HG03469 (cell line): ENCODE measurements at regions not wholly inside any gene's neighbourhood (a gene's known extent, or its start where the extent isn't known, plus 50 kb on each side); places are given as distances from the start of the nearest gene placed in this dataset.

Experiments used
- ATAC-seq: cut with Tn5 transposase; IDR thresholded peaks from one replicate; pipeline ENCODE4 v1.9.1; 2021; ENCODE audit warnings: mild to moderate bottlenecking, moderate library complexity, moderate number of reproducible peaks; ENCODE audit not compliant: unreplicated experiment

- ATAC-seq, result no peak
Observed at GRCh38 chr2:611519-611918, 65.7 kb downstream of the TMEM18 start.

GRCh38 chr2:610491-610890 lies 66.7 kb downstream of the TMEM18 start:
- ATAC-seq, result no peak

GRCh38 chr2:609881-610280 lies 67.3 kb downstream of the TMEM18 start:
- ATAC-seq, result no peak

- no peak for ATAC-seq
Observed at GRCh38 chr2:609449-609848, 67.8 kb downstream of the TMEM18 start.

GRCh38 chr2:608711-609110 lies 68.5 kb downstream of the TMEM18 start:
- no peak for ATAC-seq

GRCh38 chr2:608297-608696 lies 68.9 kb downstream of the TMEM18 start:
- ATAC-seq, result no peak

GRCh38 chr2:607709-608108 lies 69.5 kb downstream of the TMEM18 start:
- no peak for ATAC-seq

- no peak for ATAC-seq
Observed at GRCh38 chr2:607172-607571, 70.0 kb downstream of the TMEM18 start.

- ATAC-seq, result no peak
Observed at GRCh38 chr2:605674-606608, 71.3 kb downstream of the TMEM18 start.

- ATAC-seq, result no peak
Observed at GRCh38 chr2:604854-605524, 72.2 kb downstream of the TMEM18 start.

GRCh38 chr2:604385-604784 lies 72.8 kb downstream of the TMEM18 start:
- no peak for ATAC-seq

- no peak for ATAC-seq
Observed at GRCh38 chr2:603869-604268, 73.3 kb downstream of the TMEM18 start.

- no peak for ATAC-seq
Observed at GRCh38 chr2:603427-603826, 73.8 kb downstream of the TMEM18 start.

- no peak for ATAC-seq
Observed at GRCh38 chr2:602571-603359, 74.4 kb downstream of the TMEM18 start.

GRCh38 chr2:601806-602455 lies 75.3 kb downstream of the TMEM18 start:
- ATAC-seq, result no peak

GRCh38 chr2:601387-601698 lies 75.9 kb downstream of the TMEM18 start:
- no peak for ATAC-seq

- no peak for ATAC-seq
Observed at GRCh38 chr2:600542-601386, 76.4 kb downstream of the TMEM18 start.

- ATAC-seq, result no peak
Observed at GRCh38 chr2:599601-600000, 77.6 kb downstream of the TMEM18 start.

GRCh38 chr2:598058-598802 lies 79.0 kb downstream of the TMEM18 start:
- no peak for ATAC-seq
